ENCODE measurements at regions not wholly inside any gene's neighbourhood (a gene's known extent, or its start where the extent isn't known, plus 50 kb on each side); places are given as distances from the start of the nearest gene placed in this dataset.

DNA sequence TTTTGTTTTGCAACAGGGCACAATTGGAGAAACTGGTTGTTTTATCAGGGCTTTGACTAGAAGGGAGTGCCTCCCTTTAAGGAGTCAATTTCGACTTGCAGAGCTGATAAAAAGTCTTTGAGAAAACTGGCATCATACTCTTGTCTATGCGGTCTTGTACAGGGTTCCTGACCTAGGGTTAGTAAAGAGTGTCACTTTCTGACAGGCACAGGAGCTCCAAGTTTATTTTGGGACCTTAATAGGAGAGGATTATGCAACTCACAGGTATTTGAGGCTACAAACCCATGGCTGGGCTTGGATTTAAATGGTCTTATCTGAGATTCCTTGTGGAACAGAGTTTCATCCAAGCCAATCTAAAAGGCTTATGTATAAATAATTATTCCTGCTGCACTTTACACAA is 365.4 kb downstream of the HTR1B start:
- TF ChIP-seq, protein P1, sequence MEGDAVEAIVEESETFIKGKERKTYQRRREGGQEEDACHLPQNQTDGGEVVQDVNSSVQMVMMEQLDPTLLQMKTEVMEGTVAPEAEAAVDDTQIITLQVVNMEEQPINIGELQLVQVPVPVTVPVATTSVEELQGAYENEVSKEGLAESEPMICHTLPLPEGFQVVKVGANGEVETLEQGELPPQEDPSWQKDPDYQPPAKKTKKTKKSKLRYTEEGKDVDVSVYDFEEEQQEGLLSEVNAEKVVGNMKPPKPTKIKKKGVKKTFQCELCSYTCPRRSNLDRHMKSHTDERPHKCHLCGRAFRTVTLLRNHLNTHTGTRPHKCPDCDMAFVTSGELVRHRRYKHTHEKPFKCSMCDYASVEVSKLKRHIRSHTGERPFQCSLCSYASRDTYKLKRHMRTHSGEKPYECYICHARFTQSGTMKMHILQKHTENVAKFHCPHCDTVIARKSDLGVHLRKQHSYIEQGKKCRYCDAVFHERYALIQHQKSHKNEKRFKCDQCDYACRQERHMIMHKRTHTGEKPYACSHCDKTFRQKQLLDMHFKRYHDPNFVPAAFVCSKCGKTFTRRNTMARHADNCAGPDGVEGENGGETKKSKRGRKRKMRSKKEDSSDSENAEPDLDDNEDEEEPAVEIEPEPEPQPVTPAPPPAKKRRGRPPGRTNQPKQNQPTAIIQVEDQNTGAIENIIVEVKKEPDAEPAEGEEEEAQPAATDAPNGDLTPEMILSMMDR (optimal IDR thresholded peaks at IDR 0.05 in 1 of 3, IDR thresholded peaks at IDR 0.05 in 1 of 3, conservative IDR thresholded peaks at IDR 0.05 in 1 of 3; ENCODE audit: extremely low read depth in 1 of 3, insufficient read depth in 2 of 3, low read length in 3 of 3), result no peak
- no peak for TF ChIP-seq EZH2 (IDR thresholded peaks at IDR 0.05; ENCODE audit: low read length)

Measured in keratinocyte (primary cell).